ENCODE measurements at regions not wholly inside any gene's neighbourhood (a gene's known extent, or its start where the extent isn't known, plus 50 kb on each side); places are given as distances from the start of the nearest gene placed in this dataset.

GRCh38 chr13:89708013-89708412, 1639.5 kb upstream of the MIR17HG start:
- no peak overlapping the region for H3K4me3 Mint-ChIP-seq
- ATAC-seq (no peak), DNase-seq (no peak)
- H3K36me3 Mint-ChIP-seq: no peaks in the 10 kb centered on the region
- H3K27me3 Mint-ChIP-seq: no peaks in the 10 kb centered on the region
- peaks cover 0 to 30% (median 6%) of the 10 kb centered on the region in 9 donors for H3K9me3 Mint-ChIP-seq
- peaks cover 0 to 2% (median 0%) of the 10 kb centered on the region in 4 donors for H3K4me1 Mint-ChIP-seq
- POLR2A ChIA-PET: no interaction called here
- H3K27ac Mint-ChIP-seq: no peak overlapping the region

DNA sequence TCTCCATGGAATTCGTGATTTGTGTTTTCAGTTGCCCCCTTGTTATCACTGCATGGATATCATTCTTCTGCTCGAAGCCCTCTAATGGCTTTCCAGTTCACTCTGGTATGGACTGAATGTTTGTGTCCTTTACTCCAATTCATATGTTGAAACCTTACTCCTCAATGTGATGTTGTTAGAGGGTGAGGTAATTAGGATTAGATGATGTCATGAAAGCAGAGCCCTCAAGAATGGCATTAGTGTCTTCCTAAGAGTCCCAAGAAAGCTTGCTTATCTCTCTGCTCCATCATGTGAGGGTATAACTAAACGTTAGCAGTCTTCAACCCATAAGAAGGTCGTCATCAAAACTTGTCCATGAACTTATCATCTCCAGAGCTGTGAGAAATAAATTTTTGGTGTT, 1626.3 kb upstream of the MIR17HG start:
- Mint-ChIP-seq H3K4me3 (no peak overlapping the region), H3K27ac (no peak overlapping the region), H3K9me3 (peaks cover 0 to 34% (median 15%) of the 10 kb centered on the region in 9 donors), H3K4me1 (no peaks in the 10 kb centered on the region), H3K27me3 (no peaks in the 10 kb centered on the region), H3K36me3 (no peaks in the 10 kb centered on the region)
- ATAC-seq: no peak
- POLR2A ChIA-PET: no interaction called here
- DNase-seq: no peak

DNA sequence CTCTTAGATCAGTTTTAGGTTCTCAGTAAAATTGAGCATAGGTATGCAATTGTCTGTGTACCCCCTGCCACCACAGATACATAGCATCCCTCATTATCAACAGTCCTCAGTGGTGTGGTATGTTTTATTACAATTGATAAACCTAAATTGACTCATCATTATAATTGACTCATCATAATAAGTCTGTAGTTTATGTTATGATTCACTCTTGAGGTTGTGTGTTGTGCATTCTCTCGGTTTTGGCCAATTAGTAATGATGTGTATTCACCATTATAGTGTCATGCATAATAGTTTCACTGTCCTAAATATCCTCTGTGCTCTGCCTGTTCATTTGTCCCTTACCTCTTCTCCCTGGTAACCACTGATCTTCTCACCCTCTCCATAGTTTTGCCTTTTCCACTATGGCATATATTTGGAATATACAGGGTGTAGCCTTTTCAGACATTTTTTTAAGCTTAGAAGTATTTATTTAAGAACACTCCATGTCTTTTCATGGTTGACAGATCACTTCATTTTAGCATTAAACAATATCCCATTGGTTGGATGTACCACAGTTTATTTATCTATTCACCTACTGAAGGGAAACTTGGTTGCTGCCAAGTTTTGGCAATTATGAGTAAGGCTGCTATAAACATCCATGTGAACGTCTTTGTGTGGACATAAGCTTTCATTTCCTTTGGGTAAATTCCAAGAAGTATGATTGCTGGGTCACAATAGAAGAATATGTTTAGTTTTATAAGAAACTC, 1620.6 kb upstream of the MIR17HG start:
- H3K36me3 Mint-ChIP-seq: no peaks in the 10 kb centered on the region
- POLR2A ChIA-PET: no interaction called here
- no peaks in the 10 kb centered on the region for H3K4me1 Mint-ChIP-seq
- no peak overlapping the region for H3K4me3 Mint-ChIP-seq
- DNase-seq (no peak), ATAC-seq (no peak)
- peaks cover 0 to 19% (median 10%) of the 10 kb centered on the region in 9 donors for H3K9me3 Mint-ChIP-seq
- H3K27ac Mint-ChIP-seq: no peak overlapping the region
- no peaks in the 10 kb centered on the region for H3K27me3 Mint-ChIP-seq

GRCh38 chr13:89733829-89734228, 1613.7 kb upstream of the MIR17HG start:
- DNase-seq: no peak
- Mint-ChIP-seq H3K27me3 (no peaks in the 10 kb centered on the region), H3K27ac (no peak overlapping the region), H3K36me3 (peaks cover 0 to 4% (median 0%) of the 10 kb centered on the region in 3 donors), H3K4me1 (no peaks in the 10 kb centered on the region), H3K9me3 (peaks cover 0 to 24% (median 8%) of the 10 kb centered on the region in 9 donors), H3K4me3 (no peak overlapping the region)
- POLR2A ChIA-PET: no interaction called here
- no peak for ATAC-seq

DNA sequence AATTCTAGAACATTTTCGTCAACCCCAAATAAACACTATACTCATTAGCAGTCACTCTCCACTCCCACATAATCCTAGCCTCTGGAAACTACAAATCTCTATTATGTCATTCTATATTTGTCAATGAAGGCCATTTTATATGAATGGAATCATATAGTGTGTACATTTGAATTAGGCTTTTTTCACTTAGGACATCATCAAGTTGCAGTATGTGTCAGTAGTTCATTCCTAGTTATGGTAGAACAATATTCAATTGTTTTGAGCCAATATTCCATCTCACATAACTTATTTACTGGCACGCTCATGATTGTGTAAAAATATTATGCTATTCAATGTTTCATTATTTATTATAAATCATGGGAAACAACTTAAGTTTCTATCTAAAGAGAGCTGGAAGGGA, 1610.4 kb upstream of the MIR17HG start:
- peaks cover 0 to 4% (median 0%) of the 10 kb centered on the region in 3 donors for H3K36me3 Mint-ChIP-seq
- no peaks in the 10 kb centered on the region for H3K4me1 Mint-ChIP-seq
- POLR2A ChIA-PET: no interaction called here

GRCh38 chr13:89738072-89738471, 1609.4 kb upstream of the MIR17HG start:
- POLR2A ChIA-PET: no interaction called here
- H3K27me3 Mint-ChIP-seq: no peaks in the 10 kb centered on the region
- no peak for ATAC-seq
- H3K4me3 Mint-ChIP-seq: no peak overlapping the region
- H3K27ac Mint-ChIP-seq: no peak overlapping the region
- H3K4me1 Mint-ChIP-seq: no peaks in the 10 kb centered on the region
- DNase-seq: no peak
- H3K9me3 Mint-ChIP-seq: peaks cover 0 to 24% (median 5%) of the 10 kb centered on the region in 9 donors
- peaks cover 0 to under 1% (median 0%) of the 10 kb centered on the region in 3 donors for H3K36me3 Mint-ChIP-seq

More for the DNA sequence above, 1610.4 kb upstream of the MIR17HG start:
- Mint-ChIP-seq H3K27me3 (no peaks in the 10 kb centered on the region), H3K4me3 (no peak overlapping the region), H3K27ac (no peak overlapping the region), H3K9me3 (peaks cover 0 to 22% (median 5%) of the 10 kb centered on the region in 9 donors)
- ATAC-seq (no peak), DNase-seq (no peak)

- no peak overlapping the region for H3K27ac Mint-ChIP-seq
Observed at GRCh38 chr13:89740994-89741685, 1606.3 kb upstream of the MIR17HG start.

GRCh38 chr13:89746554-89746953, 1600.9 kb upstream of the MIR17HG start:
- Mint-ChIP-seq H3K27ac (no peak overlapping the region), H3K4me1 (no peaks in the 10 kb centered on the region), H3K9me3 (peaks cover 0 to 19% (median 6%) of the 10 kb centered on the region in 9 donors)

More at GRCh38 chr13:89740994-89741685, 1606.3 kb upstream of the MIR17HG start:
- Mint-ChIP-seq H3K36me3 (no peaks in the 10 kb centered on the region), H3K27me3 (no peaks in the 10 kb centered on the region), H3K4me3 (no peak overlapping the region), H3K9me3 (peaks cover 0 to 19% (median 5%) of the 10 kb centered on the region in 9 donors), H3K4me1 (no peaks in the 10 kb centered on the region)
- POLR2A ChIA-PET: no interaction called here
- ATAC-seq (no peak), DNase-seq (no peak)

GRCh38 chr13:89748716-89749115, 1598.8 kb upstream of the MIR17HG start:
- Mint-ChIP-seq H3K36me3 (no peaks in the 10 kb centered on the region), H3K27me3 (no peaks in the 10 kb centered on the region)

More at GRCh38 chr13:89746554-89746953, 1600.9 kb upstream of the MIR17HG start:
- no peak for DNase-seq
- Mint-ChIP-seq H3K36me3 (no peaks in the 10 kb centered on the region), H3K4me3 (no peak overlapping the region), H3K27me3 (no peaks in the 10 kb centered on the region)
- POLR2A ChIA-PET: no interaction called here
- no peak for ATAC-seq

DNA sequence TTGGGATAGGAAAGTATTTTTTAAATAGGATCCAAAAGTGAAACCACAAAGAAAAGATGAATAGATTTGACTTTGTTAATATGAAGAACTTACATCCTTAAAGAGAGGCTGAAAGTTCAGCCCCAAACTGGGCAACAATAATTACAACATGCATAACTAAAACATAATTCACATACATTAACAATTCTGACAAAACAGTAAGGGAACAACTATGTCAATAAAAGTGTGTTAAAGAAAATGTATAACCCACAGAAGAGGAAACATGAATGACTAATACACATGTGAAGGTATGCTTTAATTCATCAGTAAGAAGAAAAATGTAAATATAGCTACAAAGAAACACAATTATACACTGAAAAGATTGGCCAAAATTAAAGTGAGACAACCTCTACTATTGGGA, 1597.6 kb upstream of the MIR17HG start:
- ATAC-seq: no peak
- H3K27ac Mint-ChIP-seq: no peak overlapping the region
- no peaks in the 10 kb centered on the region for H3K27me3 Mint-ChIP-seq
- H3K36me3 Mint-ChIP-seq: no peaks in the 10 kb centered on the region
- H3K9me3 Mint-ChIP-seq: peaks cover 0 to 20% (median 3%) of the 10 kb centered on the region in 9 donors
- POLR2A ChIA-PET: no interaction called here
- no peaks in the 10 kb centered on the region for H3K4me1 Mint-ChIP-seq
- H3K4me3 Mint-ChIP-seq: no peak overlapping the region
- no peak for DNase-seq

More at GRCh38 chr13:89748716-89749115, 1598.8 kb upstream of the MIR17HG start:
- DNase-seq (no peak), ATAC-seq (no peak)
- Mint-ChIP-seq H3K27ac (no peak overlapping the region), H3K4me3 (no peak overlapping the region), H3K4me1 (no peaks in the 10 kb centered on the region), H3K9me3 (peaks cover 0 to 20% (median 6%) of the 10 kb centered on the region in 9 donors)
- POLR2A ChIA-PET: no interaction called here

DNA sequence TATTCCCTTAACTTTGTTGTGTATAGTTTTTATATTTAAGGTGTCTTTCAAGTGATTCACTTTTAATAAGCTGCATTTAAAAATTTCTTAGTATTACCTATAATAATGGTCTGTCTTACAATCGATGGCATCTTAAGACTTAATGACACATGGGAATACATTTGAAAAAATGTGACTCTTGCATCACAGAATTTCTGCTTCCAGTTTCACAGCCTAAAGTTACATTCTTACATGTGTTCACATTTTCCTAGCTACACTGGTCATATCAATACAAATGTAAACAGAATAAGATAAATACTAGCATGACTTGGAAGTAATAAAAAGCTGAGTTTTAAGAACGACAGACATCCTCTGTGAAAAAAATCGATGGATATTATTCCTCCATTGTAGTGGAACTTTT, 1597.1 kb upstream of the MIR17HG start:
- no peaks in the 10 kb centered on the region for H3K27me3 Mint-ChIP-seq
- no peak overlapping the region for H3K27ac Mint-ChIP-seq
- ATAC-seq (no peak), DNase-seq (no peak)
- POLR2A ChIA-PET: no interaction called here
- peaks cover 0 to 20% (median 3%) of the 10 kb centered on the region in 9 donors for H3K9me3 Mint-ChIP-seq
- no peaks in the 10 kb centered on the region for H3K36me3 Mint-ChIP-seq
- no peaks in the 10 kb centered on the region for H3K4me1 Mint-ChIP-seq
- no peak overlapping the region for H3K4me3 Mint-ChIP-seq

GRCh38 chr13:89751432-89751930, 1596.0 kb upstream of the MIR17HG start:
- DNase-seq (no peak), ATAC-seq (no peak)
- no peaks in the 10 kb centered on the region for H3K4me1 Mint-ChIP-seq
- POLR2A ChIA-PET: no interaction called here
- H3K9me3 Mint-ChIP-seq: peaks cover 0 to 20% (median 3%) of the 10 kb centered on the region in 9 donors
- no peaks in the 10 kb centered on the region for H3K36me3 Mint-ChIP-seq
- H3K27ac Mint-ChIP-seq: no peak overlapping the region
- no peak overlapping the region for H3K4me3 Mint-ChIP-seq
- no peaks in the 10 kb centered on the region for H3K27me3 Mint-ChIP-seq

GRCh38 chr13:89752394-89752793, 1595.1 kb upstream of the MIR17HG start:
- no peaks in the 10 kb centered on the region for H3K36me3 Mint-ChIP-seq
- H3K4me1 Mint-ChIP-seq: no peaks in the 10 kb centered on the region
- no peak for DNase-seq
- no peak overlapping the region for H3K4me3 Mint-ChIP-seq
- no peaks in the 10 kb centered on the region for H3K27me3 Mint-ChIP-seq
- no peak for ATAC-seq
- H3K27ac Mint-ChIP-seq: no peak overlapping the region
- POLR2A ChIA-PET: no interaction called here
- peaks cover 0 to 22% (median 2%) of the 10 kb centered on the region in 9 donors for H3K9me3 Mint-ChIP-seq

Measured in naive thymus-derived CD8-positive, alpha-beta T cell (primary cell).